Tibial nerve (tissue), 4 donors: ENCODE measurements at regions not wholly inside any gene's neighbourhood (a gene's known extent, or its start where the extent isn't known, plus 50 kb on each side); places are given as distances from the start of the nearest gene placed in this dataset.

Experiments used
- CTCF ChIP-seq, 5 experiments: fragments of 200-600 bp in 3 of 5; fragments of 450-650 bp in 2 of 5; sonication (generic) in 3 of 5; IDR thresholded peaks; one replicate each; pipeline ENCODE4 v1.5.1; 2016 to 2019; ENCODE audit warnings: antibody characterized with exemption in 5 of 5, mild to moderate bottlenecking in 3 of 5, moderate library complexity in 2 of 5
- EP300 ChIP-seq, 2 donors: sonication (generic); formaldehyde crosslinking; IDR thresholded peaks; one replicate each; pipeline ENCODE4 v1.6.1; 2017; ENCODE audit warnings: antibody characterized with exemption in 2 of 2, mild to moderate bottlenecking in 1 of 2
- POLR2A ChIP-seq, 2 donors: fragments of 450-650 bp; IDR thresholded peaks; one replicate each; pipeline ENCODE4 v1.6.1; 2017; ENCODE audit warnings: antibody characterized with exemption in 2 of 2, mild to moderate bottlenecking in 2 of 2, moderate library complexity in 2 of 2

GRCh38 chr2:8489221-8489620 is 192.6 kb upstream of the ID2 start:
- TF ChIP-seq CTCF (IDR thresholded peaks at IDR 0.05) (no peak), POLR2A (IDR thresholded peaks at IDR 0.05) (no peak), EP300 (IDR thresholded peaks at IDR 0.05) (no peak)
